ENCODE measurements at regions not wholly inside any gene's neighbourhood (a gene's known extent, or its start where the extent isn't known, plus 50 kb on each side); places are given as distances from the start of the nearest gene placed in this dataset.

GRCh38 chr12:14059548-14059947, 78.1 kb upstream of the GRIN2B start:
- TF ChIP-seq CTCF (IDR thresholded peaks at IDR 0.05) (no peak), ATF3 (CRISPR knock-in tag; conservative IDR thresholded peaks at IDR 0.05) (no peak), ATF1 (CRISPR knock-in tag; IDR thresholded peaks at IDR 0.05) (no peak)
